ENCODE measurements at regions not wholly inside any gene's neighbourhood (a gene's known extent, or its start where the extent isn't known, plus 50 kb on each side); places are given as distances from the start of the nearest gene placed in this dataset.

DNA sequence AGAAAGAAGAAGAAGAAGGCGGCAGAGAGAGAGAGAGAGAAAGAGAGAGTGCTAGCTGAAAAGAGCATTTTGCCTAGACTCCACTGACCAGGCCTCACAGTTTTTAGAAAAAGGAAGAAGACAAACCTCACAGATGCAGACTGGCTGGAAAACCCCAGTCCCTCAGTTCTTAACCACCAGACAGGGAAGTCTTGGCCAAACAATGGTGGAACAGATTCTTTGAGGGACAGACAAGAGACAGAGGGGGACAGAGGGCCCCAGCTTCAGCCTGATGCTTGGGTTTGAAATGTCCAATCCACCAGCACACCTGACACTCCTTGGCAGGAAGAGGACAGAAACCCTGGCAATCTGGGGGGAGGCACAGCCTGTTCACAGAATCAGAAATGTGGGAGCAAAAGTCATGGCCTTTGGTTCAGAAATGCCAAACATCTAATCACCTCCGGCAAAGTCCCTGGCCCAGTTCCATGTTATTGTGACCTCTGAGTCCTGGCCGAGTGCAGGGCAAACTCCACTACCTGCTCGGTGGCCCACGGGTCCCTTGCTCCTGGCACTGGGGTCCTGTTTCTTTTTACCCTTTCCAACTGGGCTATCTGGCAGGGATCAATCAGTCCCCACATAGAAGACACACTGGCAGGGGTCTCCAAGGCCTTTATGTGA is 235.2 kb downstream of the LY86 start:
- TF ChIP-seq, protein P1, sequence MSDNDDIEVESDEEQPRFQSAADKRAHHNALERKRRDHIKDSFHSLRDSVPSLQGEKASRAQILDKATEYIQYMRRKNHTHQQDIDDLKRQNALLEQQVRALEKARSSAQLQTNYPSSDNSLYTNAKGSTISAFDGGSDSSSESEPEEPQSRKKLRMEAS (IDR thresholded peaks at IDR 0.05; ENCODE audit: low read depth) = no peak
- TF ChIP-seq, protein P2, sequence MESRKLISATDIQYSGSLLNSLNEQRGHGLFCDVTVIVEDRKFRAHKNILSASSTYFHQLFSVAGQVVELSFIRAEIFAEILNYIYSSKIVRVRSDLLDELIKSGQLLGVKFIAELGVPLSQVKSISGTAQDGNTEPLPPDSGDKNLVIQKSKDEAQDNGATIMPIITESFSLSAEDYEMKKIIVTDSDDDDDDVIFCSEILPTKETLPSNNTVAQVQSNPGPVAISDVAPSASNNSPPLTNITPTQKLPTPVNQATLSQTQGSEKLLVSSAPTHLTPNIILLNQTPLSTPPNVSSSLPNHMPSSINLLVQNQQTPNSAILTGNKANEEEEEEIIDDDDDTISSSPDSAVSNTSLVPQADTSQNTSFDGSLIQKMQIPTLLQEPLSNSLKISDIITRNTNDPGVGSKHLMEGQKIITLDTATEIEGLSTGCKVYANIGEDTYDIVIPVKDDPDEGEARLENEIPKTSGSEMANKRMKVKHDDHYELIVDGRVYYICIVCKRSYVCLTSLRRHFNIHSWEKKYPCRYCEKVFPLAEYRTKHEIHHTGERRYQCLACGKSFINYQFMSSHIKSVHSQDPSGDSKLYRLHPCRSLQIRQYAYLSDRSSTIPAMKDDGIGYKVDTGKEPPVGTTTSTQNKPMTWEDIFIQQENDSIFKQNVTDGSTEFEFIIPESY (IDR thresholded peaks at IDR 0.05; ENCODE audit: borderline replicate concordance, low read depth) = no peak
- no peak for TF ChIP-seq CHD2 (IDR thresholded peaks at IDR 0.05; ENCODE audit: low read length, partially characterized antibody)
- no peak for TF ChIP-seq EP300 (IDR thresholded peaks at IDR 0.05; ENCODE audit: borderline replicate concordance in 1 of 2, low read depth in 1 of 2, low read length in 1 of 2)
- no peak for TF ChIP-seq EZH2phosphoT487 (IDR thresholded peaks at IDR 0.05; ENCODE audit: borderline replicate concordance, low read depth)
- H4K20me1 ChIP-seq (ENCODE audit: insufficient read depth) = no peaks in the 10 kb centered on the region
- no peak overlapping the region for H2AFZ ChIP-seq (ENCODE audit: low read depth)
- ChIA-PET POLR2A (no interaction called here), CTCF (interaction anchor here (1.1 kb wide), 1 partner anchor 29 kb away, joined by 3 read pairs; no protein-coding TSS in a partner anchor)
- no peak overlapping the region for H3K9ac ChIP-seq
- no peaks in the 10 kb centered on the region for H3K9me3 ChIP-seq
- H3K4me2 ChIP-seq = no peak overlapping the region
- 32% methylated on average over 4 of the region's 5 CpGs for WGBS (ENCODE audit: low lambda C conversion rate)
- H3K79me2 ChIP-seq (ENCODE audit: insufficient read depth) = no peaks in the 10 kb centered on the region
- H3F3A ChIP-seq (replicated peaks; ENCODE audit: insufficient read depth) = no peaks in the 10 kb centered on the region
- no peaks in the 10 kb centered on the region; a peak in 1 of 4 replicates for H3K4me1 ChIP-seq (ENCODE audit: control insufficient read depth in 1 of 2, insufficient read depth in 2 of 2, low read depth in 1 of 2, low read length in 1 of 2)
- no peaks in the 10 kb centered on the region for H3K36me3 ChIP-seq (replicated peaks in 1 of 2; ENCODE audit: control insufficient read depth in 1 of 2, insufficient read depth in 2 of 2, low read length in 1 of 2)
- H3K4me3 ChIP-seq (ENCODE audit: low read depth in 2 of 2, low read length in 1 of 2) = no peak overlapping the region
- no peaks in the 10 kb centered on the region for H3K27me3 ChIP-seq (ENCODE audit: insufficient read depth)
- DNase-seq = no peak
- H3K9me2 ChIP-seq = no peaks in the 10 kb centered on the region
- H3K27ac ChIP-seq (ENCODE audit: low read depth in 2 of 2, low read length in 1 of 2) = no peak overlapping the region

DNA sequence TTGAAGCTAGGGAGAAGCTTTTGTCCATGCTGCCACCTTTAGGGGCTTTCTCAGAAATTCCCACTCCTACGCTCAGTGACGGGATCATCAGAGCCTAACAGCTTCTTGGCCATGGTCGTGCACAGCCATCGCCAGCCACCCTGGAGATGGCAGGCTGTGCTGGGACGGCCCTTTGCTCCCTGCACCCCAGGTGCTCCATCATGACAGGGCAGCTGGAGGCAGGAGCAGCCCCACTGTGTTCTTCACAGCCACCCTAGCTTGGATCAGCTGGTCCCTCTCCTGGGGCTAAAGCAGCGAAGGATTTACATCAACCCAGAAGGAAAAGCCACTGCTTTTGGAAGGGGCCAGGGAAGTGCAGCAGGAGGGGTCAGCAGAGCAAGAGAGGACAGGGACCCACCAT is 235.9 kb downstream of the LY86 start:
- Histone ChIP-seq H3K4me3 (ENCODE audit: low read depth in 2 of 2, low read length in 1 of 2) (no peak overlapping the region), H3K9me2 (no peaks in the 10 kb centered on the region), H3K36me3 (replicated peaks in 1 of 2; ENCODE audit: control insufficient read depth in 1 of 2, insufficient read depth in 2 of 2, low read length in 1 of 2) (no peaks in the 10 kb centered on the region), H3K9me3 (no peaks in the 10 kb centered on the region), H3K4me2 (no peak overlapping the region), H4K20me1 (ENCODE audit: insufficient read depth) (no peaks in the 10 kb centered on the region), H2AFZ (ENCODE audit: low read depth) (no peak overlapping the region), H3K27me3 (ENCODE audit: insufficient read depth) (no peaks in the 10 kb centered on the region), H3K4me1 (ENCODE audit: control insufficient read depth in 1 of 2, insufficient read depth in 2 of 2, low read depth in 1 of 2, low read length in 1 of 2) (no peaks in the 10 kb centered on the region; a peak in 1 of 4 replicates), H3K27ac (ENCODE audit: low read depth in 2 of 2, low read length in 1 of 2) (no peak overlapping the region), H3F3A (replicated peaks; ENCODE audit: insufficient read depth) (no peaks in the 10 kb centered on the region), H3K79me2 (ENCODE audit: insufficient read depth) (no peaks in the 10 kb centered on the region), H3K9ac (no peak overlapping the region)
- TF ChIP-seq RAD21 (IDR thresholded peaks at IDR 0.05; ENCODE audit: low read length) (no peak), RCOR1 (IDR thresholded peaks at IDR 0.05; ENCODE audit: low read length) (no peak), TCF12 (IDR thresholded peaks at IDR 0.05) (no peak), YY1 (IDR thresholded peaks at IDR 0.05; ENCODE audit: low read depth) (no peak), EZH2phosphoT487 (IDR thresholded peaks at IDR 0.05; ENCODE audit: borderline replicate concordance, low read depth) (no peak), GABPA (IDR thresholded peaks at IDR 0.05; ENCODE audit: low read depth) (no peak), SIN3A (IDR thresholded peaks at IDR 0.05; ENCODE audit: borderline replicate concordance, low read depth, low read length) (no peak)
- TF ChIP-seq, protein P3, sequence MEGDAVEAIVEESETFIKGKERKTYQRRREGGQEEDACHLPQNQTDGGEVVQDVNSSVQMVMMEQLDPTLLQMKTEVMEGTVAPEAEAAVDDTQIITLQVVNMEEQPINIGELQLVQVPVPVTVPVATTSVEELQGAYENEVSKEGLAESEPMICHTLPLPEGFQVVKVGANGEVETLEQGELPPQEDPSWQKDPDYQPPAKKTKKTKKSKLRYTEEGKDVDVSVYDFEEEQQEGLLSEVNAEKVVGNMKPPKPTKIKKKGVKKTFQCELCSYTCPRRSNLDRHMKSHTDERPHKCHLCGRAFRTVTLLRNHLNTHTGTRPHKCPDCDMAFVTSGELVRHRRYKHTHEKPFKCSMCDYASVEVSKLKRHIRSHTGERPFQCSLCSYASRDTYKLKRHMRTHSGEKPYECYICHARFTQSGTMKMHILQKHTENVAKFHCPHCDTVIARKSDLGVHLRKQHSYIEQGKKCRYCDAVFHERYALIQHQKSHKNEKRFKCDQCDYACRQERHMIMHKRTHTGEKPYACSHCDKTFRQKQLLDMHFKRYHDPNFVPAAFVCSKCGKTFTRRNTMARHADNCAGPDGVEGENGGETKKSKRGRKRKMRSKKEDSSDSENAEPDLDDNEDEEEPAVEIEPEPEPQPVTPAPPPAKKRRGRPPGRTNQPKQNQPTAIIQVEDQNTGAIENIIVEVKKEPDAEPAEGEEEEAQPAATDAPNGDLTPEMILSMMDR (IDR thresholded peaks at IDR 0.05) = no peak
- TF ChIP-seq, protein P4, sequence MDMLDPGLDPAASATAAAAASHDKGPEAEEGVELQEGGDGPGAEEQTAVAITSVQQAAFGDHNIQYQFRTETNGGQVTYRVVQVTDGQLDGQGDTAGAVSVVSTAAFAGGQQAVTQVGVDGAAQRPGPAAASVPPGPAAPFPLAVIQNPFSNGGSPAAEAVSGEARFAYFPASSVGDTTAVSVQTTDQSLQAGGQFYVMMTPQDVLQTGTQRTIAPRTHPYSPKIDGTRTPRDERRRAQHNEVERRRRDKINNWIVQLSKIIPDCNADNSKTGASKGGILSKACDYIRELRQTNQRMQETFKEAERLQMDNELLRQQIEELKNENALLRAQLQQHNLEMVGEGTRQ (IDR thresholded peaks at IDR 0.05; ENCODE audit: borderline replicate concordance, low read depth, low read length) = no peak
- TF ChIP-seq, protein P1 (IDR thresholded peaks at IDR 0.05; ENCODE audit: low read depth) = no peak
- TF ChIP-seq, protein P5, sequence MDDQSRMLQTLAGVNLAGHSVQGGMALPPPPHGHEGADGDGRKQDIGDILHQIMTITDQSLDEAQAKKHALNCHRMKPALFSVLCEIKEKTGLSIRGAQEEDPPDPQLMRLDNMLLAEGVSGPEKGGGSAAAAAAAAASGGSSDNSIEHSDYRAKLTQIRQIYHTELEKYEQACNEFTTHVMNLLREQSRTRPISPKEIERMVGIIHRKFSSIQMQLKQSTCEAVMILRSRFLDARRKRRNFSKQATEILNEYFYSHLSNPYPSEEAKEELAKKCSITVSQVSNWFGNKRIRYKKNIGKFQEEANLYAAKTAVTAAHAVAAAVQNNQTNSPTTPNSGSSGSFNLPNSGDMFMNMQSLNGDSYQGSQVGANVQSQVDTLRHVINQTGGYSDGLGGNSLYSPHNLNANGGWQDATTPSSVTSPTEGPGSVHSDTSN (IDR thresholded peaks at IDR 0.05) = no peak
- POLR2A ChIA-PET = no interaction called here
- 60% methylated on average over 1 of the region's 6 CpGs for WGBS (ENCODE audit: low lambda C conversion rate)
- no peak for DNase-seq
- CTCF ChIA-PET = interaction anchor here (1.1 kb wide), 1 partner anchor 28 kb away, joined by 3 read pairs; no protein-coding TSS in a partner anchor

Data from SK-N-SH (cell line).